ENCODE measurements at regions not wholly inside any gene's neighbourhood (a gene's known extent, or its start where the extent isn't known, plus 50 kb on each side); places are given as distances from the start of the nearest gene placed in this dataset.

GRCh38 chr13:103190841-103191240 is 124.6 kb upstream of the SLC10A2 start:
- no peak for TF ChIP-seq CTCF (IDR thresholded peaks at IDR 0.05; ENCODE audit: low read depth, low read length, poor library complexity, severe bottlenecking)
- TF ChIP-seq EZH2phosphoT487 (IDR thresholded peaks at IDR 0.05; ENCODE audit: borderline replicate concordance, low read length): no peak
